OCI-LY1 (cell line): ENCODE measurements at regions not wholly inside any gene's neighbourhood (a gene's known extent, or its start where the extent isn't known, plus 50 kb on each side); places are given as distances from the start of the nearest gene placed in this dataset.

Experiments used
- H2AFZ ChIP-seq: fragments of 200-600 bp; sonication (generic), shearing (Covaris generic); 2 replicates; pipeline ENCODE4 v1.6.0; 2014; ENCODE audit warnings: antibody characterized with exemption, mild to moderate bottlenecking, low read length
- H3F3A ChIP-seq: fragments of 200-600 bp; sonication (generic), shearing (Covaris generic); 2 replicates; pipeline ENCODE4 v1.6.0; 2014; ENCODE audit warnings: mild to moderate bottlenecking, antibody characterized with exemption, low read length, moderate library complexity; ENCODE audit not compliant: insufficient read depth
- H3K27ac ChIP-seq: fragments of 200-600 bp; sonication (generic); 2 replicates; pipeline ENCODE4 v1.5.1; 2014; ENCODE audit warnings: low read length, mixed run types, mild to moderate bottlenecking, low read depth; ENCODE audit not compliant: poor library complexity, severe bottlenecking
- H3K27me3 ChIP-seq: fragments of 200-600 bp; sonication (generic); 2 replicates; pipeline ENCODE4 v1.6.0; 2014; ENCODE audit warnings: antibody characterized with exemption, mild to moderate bottlenecking, low read length, moderate library complexity; ENCODE audit not compliant: insufficient read depth
- H3K36me3 ChIP-seq: fragments of 200-600 bp; sonication (generic); 2 replicates; pipeline ENCODE4 v1.6.1; 2014; ENCODE audit warnings: mild to moderate bottlenecking, antibody characterized with exemption, low read length, moderate library complexity, mixed read lengths; ENCODE audit not compliant: insufficient read depth
- H3K4me1 ChIP-seq: fragments of 200-600 bp; sonication (generic); 2 replicates; pipeline ENCODE4 v1.5.1; 2014; ENCODE audit warnings: mild to moderate bottlenecking, low read length, moderate library complexity; ENCODE audit not compliant: insufficient read depth, severe bottlenecking
- H3K4me2 ChIP-seq: fragments of 200-600 bp; sonication (generic), shearing (Covaris generic); 2 replicates; pipeline ENCODE4 v1.6.1; 2014; ENCODE audit warnings: low read length
- H3K4me3 ChIP-seq: fragments of 200-600 bp; sonication (generic); 2 replicates; pipeline ENCODE4 v1.5.1; 2014; ENCODE audit warnings: low read length, low read depth, mild to moderate bottlenecking, mixed read lengths; ENCODE audit not compliant: poor library complexity, severe bottlenecking
- H3K79me2 ChIP-seq: fragments of 200-600 bp; shearing (Covaris generic); 2 replicates; pipeline ENCODE4 v1.6.1; 2016; ENCODE audit warnings: mixed run types, low read length, mixed read lengths; ENCODE audit not compliant: insufficient read depth
- H3K9ac ChIP-seq: fragments of 200-600 bp; sonication (generic), shearing (Covaris generic); 2 replicates; pipeline ENCODE4 v1.6.1; 2014; ENCODE audit warnings: mild to moderate bottlenecking, low read length, mixed read lengths
- H3K9me2 ChIP-seq: fragments of 200-600 bp; sonication (generic), shearing (Covaris generic); 2 replicates; pipeline ENCODE4 v1.6.1; 2014; ENCODE audit warnings: low read depth, mild to moderate bottlenecking, low read length, mixed read lengths
- H3K9me3 ChIP-seq: fragments of 200-600 bp; shearing (Covaris generic); 2 replicates; pipeline ENCODE4 v1.6.1; 2014; ENCODE audit warnings: low read length, mixed read lengths
- H4K20me1 ChIP-seq: fragments of 200-600 bp; sonication (generic), shearing (Covaris generic); 2 replicates; pipeline ENCODE4 v1.6.0; 2016; ENCODE audit warnings: mild to moderate bottlenecking, low read length; ENCODE audit not compliant: insufficient read depth
- EZH2 ChIP-seq: fragments of 200-600 bp; sonication (generic), shearing (Covaris generic); IDR thresholded peaks from 2 replicates; pipeline ENCODE4 v1.8.0; 2017; ENCODE audit warnings: borderline replicate concordance, mixed run types, mild to moderate bottlenecking, antibody characterized with exemption, low read length, moderate library complexity, mixed read lengths
- TF ChIP-seq, protein P1 (sequence below): fragments of 200-600 bp; sonication (generic), shearing (Covaris generic); IDR thresholded peaks from 2 replicates; pipeline ENCODE4 v1.5.1; 2017; ENCODE audit warnings: mild to moderate bottlenecking, antibody characterized with exemption, low read length, moderate library complexity, mixed read lengths

DNA sequence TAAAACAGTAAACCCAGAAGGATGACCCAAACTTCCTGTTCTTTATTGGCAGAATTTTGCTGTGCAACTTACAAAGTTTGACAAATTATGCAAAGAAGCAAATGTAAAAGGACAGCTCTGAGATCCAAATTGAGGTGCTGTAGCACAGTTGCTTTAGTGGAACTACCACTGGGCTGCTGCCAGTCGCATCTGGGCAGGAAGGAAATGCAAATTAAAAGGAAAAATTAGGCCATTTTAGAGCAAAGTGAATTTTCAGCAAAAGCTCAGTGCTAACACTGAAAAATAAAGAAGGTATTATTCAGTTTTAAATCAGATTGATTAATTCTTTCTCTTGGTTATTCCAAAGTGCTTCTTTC lies 104.5 kb downstream of the ZMAT3 start:
- Histone ChIP-seq H4K20me1 (no peaks in the 10 kb centered on the region), H2AFZ (peak overlapping the region; percentile 22; the same call in 1 of the 2 replicates), H3K9me3 (no peaks in the 10 kb centered on the region), H3K36me3 (no peaks in the 10 kb centered on the region), H3K9me2 (no peaks in the 10 kb centered on the region), H3K4me3 (peak overlapping the region; percentile 43), H3K79me2 (no peaks in the 10 kb centered on the region), H3K9ac (peak overlapping the region; percentile 56), H3K27me3 (no peaks in the 10 kb centered on the region), H3K4me2 (peak overlapping the region; percentile 75), H3K4me1 (peaks cover 40% of the 10 kb centered on the region), H3F3A (no peaks in the 10 kb centered on the region), H3K27ac (peak overlapping the region; percentile 91)
- TF ChIP-seq, protein P1, sequence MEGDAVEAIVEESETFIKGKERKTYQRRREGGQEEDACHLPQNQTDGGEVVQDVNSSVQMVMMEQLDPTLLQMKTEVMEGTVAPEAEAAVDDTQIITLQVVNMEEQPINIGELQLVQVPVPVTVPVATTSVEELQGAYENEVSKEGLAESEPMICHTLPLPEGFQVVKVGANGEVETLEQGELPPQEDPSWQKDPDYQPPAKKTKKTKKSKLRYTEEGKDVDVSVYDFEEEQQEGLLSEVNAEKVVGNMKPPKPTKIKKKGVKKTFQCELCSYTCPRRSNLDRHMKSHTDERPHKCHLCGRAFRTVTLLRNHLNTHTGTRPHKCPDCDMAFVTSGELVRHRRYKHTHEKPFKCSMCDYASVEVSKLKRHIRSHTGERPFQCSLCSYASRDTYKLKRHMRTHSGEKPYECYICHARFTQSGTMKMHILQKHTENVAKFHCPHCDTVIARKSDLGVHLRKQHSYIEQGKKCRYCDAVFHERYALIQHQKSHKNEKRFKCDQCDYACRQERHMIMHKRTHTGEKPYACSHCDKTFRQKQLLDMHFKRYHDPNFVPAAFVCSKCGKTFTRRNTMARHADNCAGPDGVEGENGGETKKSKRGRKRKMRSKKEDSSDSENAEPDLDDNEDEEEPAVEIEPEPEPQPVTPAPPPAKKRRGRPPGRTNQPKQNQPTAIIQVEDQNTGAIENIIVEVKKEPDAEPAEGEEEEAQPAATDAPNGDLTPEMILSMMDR, result no peak
- TF ChIP-seq EZH2, result no peak

DNA sequence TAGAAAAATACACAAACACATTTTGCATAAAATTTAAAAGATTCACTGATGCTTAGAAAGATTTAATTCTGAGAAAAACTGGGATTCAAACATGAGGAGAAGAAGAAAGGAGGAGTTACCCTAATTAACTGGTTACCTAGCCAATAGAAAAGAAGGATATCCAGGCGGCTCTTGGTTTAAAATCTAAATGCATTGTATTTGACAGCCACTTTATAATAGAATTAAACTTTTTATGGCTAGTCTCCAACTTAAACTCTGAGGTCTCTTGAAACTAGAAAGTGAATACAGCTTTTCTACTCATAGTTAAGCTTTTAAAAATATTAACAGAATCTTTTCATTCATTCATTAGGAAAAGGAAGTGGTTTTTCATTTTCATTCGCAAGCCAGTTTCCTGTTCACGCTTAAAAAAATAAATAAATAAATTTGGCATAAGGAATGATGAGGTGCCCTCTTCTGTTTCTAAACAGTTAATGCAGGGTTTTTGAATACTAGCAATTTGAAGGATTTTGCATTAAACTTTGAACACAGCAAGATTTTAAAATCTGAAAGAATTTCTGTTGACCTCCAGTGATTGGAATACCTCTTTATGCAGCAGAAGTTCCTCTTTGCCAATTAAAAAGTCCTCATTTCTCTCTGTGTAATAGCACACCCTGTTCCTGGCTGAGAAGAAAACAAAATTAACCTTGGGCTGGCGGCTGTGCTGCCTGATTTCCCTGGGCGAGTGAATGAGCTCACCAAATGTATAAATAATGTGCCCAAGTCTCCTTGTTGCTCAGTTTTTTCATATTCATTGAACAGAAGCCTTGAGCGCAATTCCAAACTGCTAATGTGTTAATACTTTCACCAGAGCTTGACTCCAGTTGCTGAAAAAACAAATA lies 105.1 kb downstream of the ZMAT3 start:
- no peaks in the 10 kb centered on the region for H3K9me3 ChIP-seq
- H2AFZ ChIP-seq, result peak overlapping the region; percentile 22; the same call in 1 of the 2 replicates
- no peaks in the 10 kb centered on the region for H3K9me2 ChIP-seq
- H3K4me3 ChIP-seq, result peak overlapping the region; percentile 43
- peak overlapping the region; percentile 91 for H3K27ac ChIP-seq
- peaks cover 40% of the 10 kb centered on the region for H3K4me1 ChIP-seq
- H3K4me2 ChIP-seq, result peak overlapping the region; percentile 75
- TF ChIP-seq, protein P1, result peak; percentile 78
- no peak for TF ChIP-seq EZH2
- H3K79me2 ChIP-seq, result no peaks in the 10 kb centered on the region
- peak overlapping the region; percentile 56 for H3K9ac ChIP-seq
- H3F3A ChIP-seq, result no peaks in the 10 kb centered on the region
- no peaks in the 10 kb centered on the region for H3K36me3 ChIP-seq
- H3K27me3 ChIP-seq, result no peaks in the 10 kb centered on the region
- H4K20me1 ChIP-seq, result no peaks in the 10 kb centered on the region

DNA sequence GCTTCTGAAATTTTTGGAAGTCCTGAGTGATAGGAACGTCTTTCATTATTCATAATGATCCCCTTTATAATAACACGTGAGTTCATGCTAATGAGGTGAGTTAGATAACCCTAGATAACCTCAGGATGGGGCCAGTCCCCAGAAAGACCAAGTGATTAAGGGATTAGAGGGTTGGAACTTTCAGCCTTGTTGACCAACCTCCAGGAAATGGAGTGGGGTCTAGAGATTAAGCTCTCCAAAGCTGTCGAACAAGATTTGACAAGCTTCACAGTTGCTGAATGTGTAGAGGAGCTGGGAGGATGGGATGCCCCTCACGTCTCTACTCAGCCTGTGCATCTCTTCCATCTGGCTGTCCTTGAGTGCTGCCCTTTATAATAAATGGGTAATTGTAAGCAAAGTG lies 107.1 kb downstream of the ZMAT3 start:
- H3K9ac ChIP-seq, result no peak overlapping the region
- no peaks in the 10 kb centered on the region for H3K9me2 ChIP-seq
- no peaks in the 10 kb centered on the region for H3K27me3 ChIP-seq
- H3K9me3 ChIP-seq, result no peaks in the 10 kb centered on the region
- TF ChIP-seq EZH2, result no peak
- TF ChIP-seq, protein P1, result no peak
- no peak overlapping the region for H2AFZ ChIP-seq
- no peaks in the 10 kb centered on the region for H3F3A ChIP-seq
- no peak overlapping the region for H3K27ac ChIP-seq
- no peak overlapping the region for H3K4me2 ChIP-seq
- peaks cover 9% of the 10 kb centered on the region; the same call in 1 of the 2 replicates for H3K36me3 ChIP-seq
- H3K79me2 ChIP-seq, result no peaks in the 10 kb centered on the region
- H3K4me1 ChIP-seq, result peaks cover 38% of the 10 kb centered on the region
- no peak overlapping the region for H3K4me3 ChIP-seq
- no peaks in the 10 kb centered on the region for H4K20me1 ChIP-seq
